Panc1 (cell line): ENCODE measurements at regions not wholly inside any gene's neighbourhood (a gene's known extent, or its start where the extent isn't known, plus 50 kb on each side); places are given as distances from the start of the nearest gene placed in this dataset.

Source experiments
- ATAC-seq: fragments of 200-7000 bp; cut with Tn5 transposase; 2 replicates; pipeline ENCODE4 v1.9.1; 2020; ENCODE audit warnings: mild to moderate bottlenecking, moderate library complexity
- BruUV-seq: library from RNA; stranded (reverse); fragments of 400-500 nt; replicated peaks from 2 replicates; lab custom pipeline; 2021; lab: Mats Ljungman, UMichigan
- CTCF ChIA-PET: fragments of 300-600 bp; sonication (Branson Sonifier 250); formaldehyde crosslinking; loops from one replicate; lab custom pipeline; 2022; ENCODE audit warnings: antibody characterized with exemption; lab: Charles Lee
- POLR2A ChIA-PET: fragments of 300-600 bp; sonication (Branson Sonifier 250); formaldehyde crosslinking; loops from one replicate; lab custom pipeline; 2022; ENCODE audit warnings: antibody characterized with exemption; lab: Charles Lee
- DNase-seq: peaks from one replicate; pipeline ENCODE4 v3.0.0-alpha.2; 2010; ENCODE audit warnings: low read depth, low spot score
- H3K27ac ChIP-seq: 2 replicates; pipeline ENCODE4 v1.5.1; 2011; ENCODE audit warnings: mild to moderate bottlenecking, low read length, inconsistent platforms
- H3K27me3 ChIP-seq: fragments of 200-500 bp; sonication (Bioruptor generic); 2 replicates; pipeline ENCODE4 v1.6.0; 2014; ENCODE audit warnings: low read length, inconsistent platforms; ENCODE audit not compliant: control insufficient read depth, insufficient read depth
- H3K36me3 ChIP-seq: fragments of 200-500 bp; sonication (Bioruptor generic); 2 replicates; pipeline ENCODE4 v1.5.1; 2014; ENCODE audit warnings: inconsistent platforms, mild to moderate bottlenecking, low read length, moderate library complexity; ENCODE audit not compliant: control insufficient read depth, insufficient read depth
- H3K4me1 ChIP-seq: 2 replicates; pipeline ENCODE4 v1.5.1; 2011; ENCODE audit warnings: inconsistent platforms, mild to moderate bottlenecking, low read length, moderate library complexity; ENCODE audit not compliant: control insufficient read depth, insufficient read depth
- H3K4me3 ChIP-seq, 2 experiments: 2 replicates each; pipeline ENCODE4 v1.5.1; 2011 to 2012; ENCODE audit warnings: low read depth in 2 of 2, low read length in 2 of 2, mild to moderate bottlenecking in 2 of 2, inconsistent platforms in 1 of 2, moderate library complexity in 1 of 2
- H3K9me3 ChIP-seq: fragments of 200-500 bp; sonication (Bioruptor generic); 2 replicates; pipeline ENCODE4 v1.5.1; 2014; ENCODE audit warnings: low read depth, mild to moderate bottlenecking, inconsistent platforms, low read length, moderate library complexity; ENCODE audit not compliant: control insufficient read depth, insufficient read depth
- CTCF ChIP-seq: fragments of 450-650 bp; IDR thresholded peaks from 2 replicates; pipeline ENCODE4 v1.5.1; 2017; ENCODE audit warnings: mild to moderate bottlenecking
- POLR2AphosphoS5 ChIP-seq: IDR thresholded peaks from 2 replicates; pipeline ENCODE4 v1.6.1; 2012; ENCODE audit warnings: mild to moderate bottlenecking, low read depth, low read length, moderate library complexity
- REST ChIP-seq, 2 experiments: IDR thresholded peaks; 2 replicates each; pipeline ENCODE4 v1.6.1; 2011 to 2012; ENCODE audit warnings: low read depth in 2 of 2, control low read depth in 1 of 2, low read length in 1 of 2, mild to moderate bottlenecking in 1 of 2, moderate library complexity in 1 of 2; ENCODE audit not compliant: insufficient read depth in 1 of 2
- SIN3A ChIP-seq: IDR thresholded peaks from 2 replicates; pipeline ENCODE4 v1.6.1; 2012; ENCODE audit warnings: low read depth, mild to moderate bottlenecking, low read length, moderate library complexity, borderline replicate concordance; ENCODE audit not compliant: insufficient read depth
- TCF7L2 ChIP-seq: IDR thresholded peaks from 2 replicates; pipeline ENCODE4 v1.6.1; 2011; ENCODE audit warnings: mild to moderate bottlenecking, low read depth, low read length, inconsistent platforms
- in situ Hi-C: cut with HindIII; loops from 2 replicates; pipeline ENCODE4 v1.10.0; 2016; ENCODE audit warnings: low sequenced_read_pairs, low pct_unique_long_range_greater_than_20kb
- intact Hi-C: fragments of 100-400 bp; cut with micrococcal nuclease; formaldehyde crosslinking; loops from one replicate; pipeline ENCODE4 v1.10.0; 2022; ENCODE audit not compliant: unreplicated experiment

DNA sequence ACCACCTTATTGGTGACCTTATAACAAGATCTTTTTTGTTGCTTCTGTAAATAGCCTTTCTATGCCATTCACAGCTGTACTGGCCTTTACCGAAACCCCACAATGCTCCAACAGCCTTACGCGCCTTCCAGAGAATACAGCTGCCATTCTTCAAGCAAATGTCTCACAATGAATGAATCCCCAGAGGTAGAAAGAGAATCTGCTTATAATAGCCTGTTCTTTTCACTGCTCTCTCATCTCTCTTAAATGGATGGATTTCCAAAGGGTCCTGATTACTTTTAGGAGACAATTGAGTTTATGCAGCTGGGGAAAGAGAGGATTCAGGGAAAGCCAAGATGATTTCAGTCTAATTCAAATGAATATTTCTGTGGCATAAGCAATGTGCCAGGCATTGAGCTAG, 183.1 kb upstream of the PDE1C start:
- CTCF ChIA-PET, result no interaction called here

DNA sequence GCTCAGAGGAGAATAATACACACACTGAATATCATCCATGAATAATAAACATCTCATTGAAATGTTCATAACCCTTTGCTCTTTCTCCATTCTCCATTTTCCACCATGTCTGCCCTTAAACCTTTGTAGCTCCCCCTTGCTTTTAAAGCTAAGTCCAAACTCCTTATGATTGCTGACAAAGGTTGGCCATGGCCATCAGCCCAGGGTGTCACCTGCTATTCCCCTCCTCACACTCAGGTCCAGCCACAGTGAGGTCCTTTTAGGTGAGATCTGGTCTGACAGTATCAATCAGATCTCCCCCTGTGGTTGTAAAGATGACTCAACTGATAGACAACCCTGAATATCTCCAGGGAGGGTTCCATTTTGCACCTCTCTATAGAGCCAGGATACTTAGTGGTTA, 181.5 kb upstream of the PDE1C start:
- in situ Hi-C loops, result no loop called here
- H3K4me1 ChIP-seq, result no peaks in the 10 kb centered on the region
- intact Hi-C loops, result no loop called here
- no TSS peak for BruUV-seq
- H3K36me3 ChIP-seq, result no peaks in the 10 kb centered on the region
- ChIA-PET POLR2A (no interaction called here), CTCF (no interaction called here)
- H3K27me3 ChIP-seq, result no peaks in the 10 kb centered on the region
- TF ChIP-seq REST (IDR thresholded peaks at IDR 0.05; ENCODE audit: insufficient read depth in 1 of 2, low read depth in 2 of 2, low read length in 1 of 2) (no peak), POLR2AphosphoS5 (no peak), CTCF (no peak)
- DNase-seq, result no peak
- no peaks in the 10 kb centered on the region for H3K9me3 ChIP-seq
- no peak for ATAC-seq
- no peak overlapping the region for H3K27ac ChIP-seq
- no peak overlapping the region for H3K4me3 ChIP-seq

More for the DNA sequence above, 183.1 kb upstream of the PDE1C start:
- no TSS peak for BruUV-seq
- TF ChIP-seq TCF7L2 (no peak), CTCF (no peak), REST (IDR thresholded peaks at IDR 0.05; ENCODE audit: insufficient read depth in 1 of 2, low read depth in 2 of 2, low read length in 1 of 2) (no peak), POLR2AphosphoS5 (no peak), SIN3A (no peak)
- intact Hi-C loops, result no loop called here
- no peak for ATAC-seq
- H3K27me3 ChIP-seq, result no peaks in the 10 kb centered on the region
- in situ Hi-C loops, result no loop called here
- no peak overlapping the region for H3K27ac ChIP-seq
- H3K9me3 ChIP-seq, result no peaks in the 10 kb centered on the region
- no peaks in the 10 kb centered on the region for H3K36me3 ChIP-seq
- DNase-seq, result no peak
- H3K4me3 ChIP-seq, result no peak overlapping the region
- POLR2A ChIA-PET, result no interaction called here
- no peaks in the 10 kb centered on the region for H3K4me1 ChIP-seq
